ENCODE measurements at regions not wholly inside any gene's neighbourhood (a gene's known extent, or its start where the extent isn't known, plus 50 kb on each side); places are given as distances from the start of the nearest gene placed in this dataset.
"Not testable (repeated sequence)": the region's sequence is repeated elsewhere in the genome, so short reads cannot be mapped to it uniquely, and the experiment has no call there.

DNA sequence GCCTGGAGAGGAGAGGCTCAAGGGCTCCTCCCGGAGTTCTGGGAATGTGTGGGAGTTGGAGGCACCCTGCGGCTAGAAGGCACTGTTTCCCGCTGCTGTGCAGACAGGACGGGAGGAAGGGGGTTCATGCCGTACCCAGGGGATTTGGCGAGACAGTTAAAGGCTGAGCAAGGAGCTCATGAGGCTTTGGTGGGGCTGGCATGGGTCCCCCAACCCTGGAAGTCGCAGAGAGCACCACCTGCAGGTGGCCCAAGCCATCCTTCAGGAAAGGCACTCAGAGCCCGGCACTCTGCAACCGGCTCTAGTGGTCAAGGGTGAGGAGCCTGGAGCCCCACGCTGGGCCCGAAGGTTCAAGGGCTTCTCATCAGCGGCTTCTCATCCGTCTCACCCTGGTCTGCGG lies 138.2 kb downstream of the NPIPB11 start:
- TF ChIP-seq, protein P1, sequence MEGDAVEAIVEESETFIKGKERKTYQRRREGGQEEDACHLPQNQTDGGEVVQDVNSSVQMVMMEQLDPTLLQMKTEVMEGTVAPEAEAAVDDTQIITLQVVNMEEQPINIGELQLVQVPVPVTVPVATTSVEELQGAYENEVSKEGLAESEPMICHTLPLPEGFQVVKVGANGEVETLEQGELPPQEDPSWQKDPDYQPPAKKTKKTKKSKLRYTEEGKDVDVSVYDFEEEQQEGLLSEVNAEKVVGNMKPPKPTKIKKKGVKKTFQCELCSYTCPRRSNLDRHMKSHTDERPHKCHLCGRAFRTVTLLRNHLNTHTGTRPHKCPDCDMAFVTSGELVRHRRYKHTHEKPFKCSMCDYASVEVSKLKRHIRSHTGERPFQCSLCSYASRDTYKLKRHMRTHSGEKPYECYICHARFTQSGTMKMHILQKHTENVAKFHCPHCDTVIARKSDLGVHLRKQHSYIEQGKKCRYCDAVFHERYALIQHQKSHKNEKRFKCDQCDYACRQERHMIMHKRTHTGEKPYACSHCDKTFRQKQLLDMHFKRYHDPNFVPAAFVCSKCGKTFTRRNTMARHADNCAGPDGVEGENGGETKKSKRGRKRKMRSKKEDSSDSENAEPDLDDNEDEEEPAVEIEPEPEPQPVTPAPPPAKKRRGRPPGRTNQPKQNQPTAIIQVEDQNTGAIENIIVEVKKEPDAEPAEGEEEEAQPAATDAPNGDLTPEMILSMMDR (IDR thresholded peaks at IDR 0.05): not testable (repeated sequence)
- not testable (repeated sequence) for TF ChIP-seq POLR2A (IDR thresholded peaks at IDR 0.05)

All from tibial nerve (tissue), 3 donors.